Type B pancreatic cell (in vitro differentiated cells): ENCODE measurements at regions not wholly inside any gene's neighbourhood (a gene's known extent, or its start where the extent isn't known, plus 50 kb on each side); places are given as distances from the start of the nearest gene placed in this dataset.

Experiments
- DNase-seq: peaks from one replicate; pipeline ENCODE4 v3.0.0; 2021; ENCODE audit warnings: mixed read lengths; ENCODE audit not compliant: unreplicated experiment; ENCODE audit errors: extremely low spot score
- H3K27ac Mint-ChIP-seq: 2 replicates; pipeline ENCODE4 v1.8.0; 2021; ENCODE audit warnings: mild to moderate bottlenecking, mixed read lengths
- H3K27me3 Mint-ChIP-seq: 2 replicates; pipeline ENCODE4 v1.8.0; 2021; ENCODE audit warnings: mixed read lengths
- H3K36me3 Mint-ChIP-seq: 2 replicates; pipeline ENCODE4 v1.8.0; 2021; ENCODE audit warnings: mixed read lengths
- H3K4me1 Mint-ChIP-seq: one replicate; pipeline ENCODE4 v1.8.0; 2021; ENCODE audit warnings: mixed read lengths; ENCODE audit not compliant: unreplicated experiment
- H3K4me3 Mint-ChIP-seq: 2 replicates; pipeline ENCODE4 v1.8.0; 2021; ENCODE audit warnings: mild to moderate bottlenecking, mixed read lengths
- H3K9me3 Mint-ChIP-seq: 2 replicates; pipeline ENCODE4 v1.8.0; 2021; ENCODE audit warnings: mixed read lengths
- CTCF ChIP-seq: fragments of 200-600 bp; sonication (generic); conservative IDR thresholded peaks from 2 replicates; pipeline ENCODE4 v1.5.0; 2021; ENCODE audit warnings: antibody characterized with exemption, mild to moderate bottlenecking

DNA sequence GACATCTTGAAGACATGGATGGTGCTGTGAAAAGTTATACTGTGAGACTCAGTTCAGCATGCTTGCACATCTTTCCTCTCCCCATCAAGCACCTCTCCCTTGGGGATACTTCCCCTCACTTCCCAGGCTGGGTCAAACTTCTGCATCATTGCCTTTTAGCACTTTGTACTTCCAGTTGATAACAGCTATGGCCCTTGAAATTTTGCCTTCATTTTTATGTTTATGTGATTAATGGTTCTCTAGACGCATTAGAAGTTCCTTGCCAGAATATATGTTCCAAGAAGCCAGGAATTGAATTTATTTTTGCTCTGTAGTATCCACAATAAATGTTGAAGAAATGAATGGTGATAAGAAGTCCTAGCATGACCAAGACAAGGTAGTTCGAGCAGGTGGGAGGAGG, 120.9 kb upstream of the ST6GAL2 start:
- no peaks in the 10 kb centered on the region for H3K36me3 Mint-ChIP-seq
- H3K27me3 Mint-ChIP-seq: peaks cover 11% of the 10 kb centered on the region
- H3K27ac Mint-ChIP-seq: no peak overlapping the region
- DNase-seq: no peak
- H3K4me3 Mint-ChIP-seq: no peak overlapping the region
- H3K4me1 Mint-ChIP-seq: peaks cover 5% of the 10 kb centered on the region
- TF ChIP-seq CTCF: no peak
- H3K9me3 Mint-ChIP-seq: no peaks in the 10 kb centered on the region

DNA sequence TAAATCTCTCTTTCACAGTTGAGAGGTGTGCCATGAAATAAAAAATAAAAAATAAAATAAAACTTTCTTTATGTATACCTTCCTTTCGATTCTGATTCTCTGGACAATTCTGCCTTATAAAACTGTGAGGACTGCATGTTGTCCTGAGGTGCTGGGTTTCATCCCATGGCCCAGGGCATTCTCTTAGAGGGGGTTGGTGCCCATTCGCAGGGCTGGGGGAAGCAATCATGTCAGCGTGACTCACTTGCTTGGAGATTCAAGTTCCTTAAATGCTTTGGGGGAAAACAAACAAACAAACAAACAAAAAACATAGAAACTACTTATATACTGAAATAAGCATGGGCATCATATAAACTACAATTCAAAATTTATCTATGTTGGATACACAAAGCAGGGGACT, 122.0 kb upstream of the ST6GAL2 start:
- H3K4me1 Mint-ChIP-seq: peaks cover 7% of the 10 kb centered on the region
- no peaks in the 10 kb centered on the region for H3K36me3 Mint-ChIP-seq
- H3K9me3 Mint-ChIP-seq: no peaks in the 10 kb centered on the region
- DNase-seq: no peak
- H3K27me3 Mint-ChIP-seq: peaks cover 4% of the 10 kb centered on the region
- no peak overlapping the region for H3K4me3 Mint-ChIP-seq
- no peak for TF ChIP-seq CTCF
- no peak overlapping the region for H3K27ac Mint-ChIP-seq

DNA sequence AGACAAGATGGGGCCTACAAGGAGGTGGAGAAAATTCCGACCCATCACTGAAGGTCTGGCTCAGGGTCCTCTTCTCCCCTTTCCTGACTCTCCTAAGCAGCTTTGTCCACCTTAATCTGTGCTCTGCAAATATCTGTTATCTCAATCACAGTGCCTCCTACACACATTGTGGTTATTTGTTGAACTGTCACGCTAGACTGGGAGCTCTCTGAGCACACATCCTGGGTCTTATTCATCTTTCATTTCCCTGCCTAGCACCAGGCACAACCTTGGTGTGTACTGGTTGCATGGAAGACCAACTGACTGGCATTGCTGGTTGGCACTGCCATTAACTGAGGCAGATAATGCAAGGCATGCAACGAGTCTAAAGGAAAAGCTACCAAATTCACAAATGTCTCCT, 122.9 kb upstream of the ST6GAL2 start:
- H3K4me3 Mint-ChIP-seq: no peak overlapping the region
- no peak for DNase-seq
- no peaks in the 10 kb centered on the region for H3K36me3 Mint-ChIP-seq
- H3K27ac Mint-ChIP-seq: no peak overlapping the region
- no peaks in the 10 kb centered on the region for H3K9me3 Mint-ChIP-seq
- H3K4me1 Mint-ChIP-seq: peaks cover 13% of the 10 kb centered on the region
- TF ChIP-seq CTCF: no peak
- H3K27me3 Mint-ChIP-seq: peaks cover 4% of the 10 kb centered on the region

- peaks cover 4% of the 10 kb centered on the region for H3K27me3 Mint-ChIP-seq
- no peak overlapping the region for H3K4me3 Mint-ChIP-seq
- TF ChIP-seq CTCF: no peak
- no peak for DNase-seq
- no peak overlapping the region for H3K27ac Mint-ChIP-seq
- H3K9me3 Mint-ChIP-seq: no peaks in the 10 kb centered on the region
- H3K4me1 Mint-ChIP-seq: peaks cover 13% of the 10 kb centered on the region
- H3K36me3 Mint-ChIP-seq: no peaks in the 10 kb centered on the region
Observed at GRCh38 chr2:107009275-107009674, 123.3 kb upstream of the ST6GAL2 start.

- H3K9me3 Mint-ChIP-seq: no peaks in the 10 kb centered on the region
- H3K27ac Mint-ChIP-seq: no peak overlapping the region
- H3K4me1 Mint-ChIP-seq: peaks cover 15% of the 10 kb centered on the region
- no peaks in the 10 kb centered on the region for H3K27me3 Mint-ChIP-seq
- H3K36me3 Mint-ChIP-seq: no peaks in the 10 kb centered on the region
- no peak overlapping the region for H3K4me3 Mint-ChIP-seq
- no peak for TF ChIP-seq CTCF
- no peak for DNase-seq
Observed at GRCh38 chr2:107012714-107013306, 126.8 kb upstream of the ST6GAL2 start.

DNA sequence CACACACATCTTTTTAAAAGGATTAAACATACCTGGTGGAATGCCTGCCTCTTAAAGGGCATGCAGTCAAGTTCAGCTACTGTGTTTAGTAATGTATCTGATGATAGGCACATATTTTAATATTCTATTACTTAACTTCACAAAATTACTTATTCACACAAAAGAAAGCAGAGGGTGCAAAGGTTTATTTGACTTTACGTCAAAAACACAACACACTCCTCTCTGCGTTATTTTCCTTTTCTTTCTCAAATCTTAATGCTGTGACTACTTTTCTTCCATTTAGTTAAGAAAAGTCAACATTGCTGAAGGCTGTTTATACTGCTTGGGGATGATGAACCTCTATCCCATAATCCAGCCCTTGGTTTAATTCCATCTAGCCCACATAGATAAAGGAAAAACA, 127.9 kb upstream of the ST6GAL2 start:
- no peak overlapping the region for H3K27ac Mint-ChIP-seq
- DNase-seq: no peak
- peaks cover 5% of the 10 kb centered on the region for H3K27me3 Mint-ChIP-seq
- no peaks in the 10 kb centered on the region for H3K9me3 Mint-ChIP-seq
- TF ChIP-seq CTCF: no peak
- peaks cover 22% of the 10 kb centered on the region for H3K4me1 Mint-ChIP-seq
- H3K36me3 Mint-ChIP-seq: no peaks in the 10 kb centered on the region
- H3K4me3 Mint-ChIP-seq: no peak overlapping the region
